Mesothelial cell of epicardium (in vitro differentiated cells): ENCODE measurements at regions not wholly inside any gene's neighbourhood (a gene's known extent, or its start where the extent isn't known, plus 50 kb on each side); places are given as distances from the start of the nearest gene placed in this dataset.

Experiments
- DNase-seq, 2 experiments: peaks; one replicate each; pipeline ENCODE4 v3.0.0; 2021; ENCODE audit warnings: low spot score in 2 of 2; ENCODE audit not compliant: unreplicated experiment in 2 of 2
- H3K27ac Mint-ChIP-seq: 2 replicates; pipeline ENCODE4 v1.8.0; 2021; ENCODE audit warnings: mixed read lengths
- H3K27me3 Mint-ChIP-seq: 2 replicates; pipeline ENCODE4 v1.8.0; 2021; ENCODE audit warnings: low read depth, mixed read lengths
- H3K36me3 Mint-ChIP-seq: 2 replicates; pipeline ENCODE4 v1.8.0; 2021; ENCODE audit warnings: mixed read lengths
- H3K4me1 Mint-ChIP-seq: 2 replicates; pipeline ENCODE4 v1.8.0; 2021; ENCODE audit warnings: mixed read lengths
- H3K4me3 Mint-ChIP-seq: 2 replicates; pipeline ENCODE4 v1.8.0; 2021; ENCODE audit warnings: mild to moderate bottlenecking, moderate library complexity, mixed read lengths
- H3K9me3 Mint-ChIP-seq: 2 replicates; pipeline ENCODE4 v1.8.0; 2021; ENCODE audit warnings: mixed read lengths
- CTCF ChIP-seq: fragments of 200-600 bp; sonication (generic); IDR thresholded peaks from one replicate; pipeline ENCODE4 v1.5.0; 2021; ENCODE audit warnings: antibody characterized with exemption; ENCODE audit not compliant: unreplicated experiment

- Mint-ChIP-seq H3K27me3 (peaks cover 2% of the 10 kb centered on the region), H3K9me3 (no peaks in the 10 kb centered on the region), H3K36me3 (no peaks in the 10 kb centered on the region), H3K4me3 (no peak overlapping the region), H3K4me1 (no peaks in the 10 kb centered on the region), H3K27ac (no peak overlapping the region)
- no peak for TF ChIP-seq CTCF
- DNase-seq = no peak
Measured at GRCh38 chr6:66913657-66914056, 1206.6 kb upstream of the EYS start.

- Mint-ChIP-seq H3K9me3 (peaks cover 13% of the 10 kb centered on the region), H3K27ac (no peak overlapping the region)
Measured at GRCh38 chr6:66902457-66902856, 1195.4 kb upstream of the EYS start.

GRCh38 chr6:66900133-66901083, 1193.4 kb upstream of the EYS start:
- TF ChIP-seq CTCF = no peak
- H3K4me1 Mint-ChIP-seq = no peaks in the 10 kb centered on the region
- no peak overlapping the region for H3K27ac Mint-ChIP-seq
- peaks cover 27% of the 10 kb centered on the region for H3K9me3 Mint-ChIP-seq
- H3K27me3 Mint-ChIP-seq = no peaks in the 10 kb centered on the region
- no peak overlapping the region for H3K4me3 Mint-ChIP-seq
- H3K36me3 Mint-ChIP-seq = no peaks in the 10 kb centered on the region
- DNase-seq = no peak

More at GRCh38 chr6:66902457-66902856, 1195.4 kb upstream of the EYS start:
- Mint-ChIP-seq H3K4me3 (no peak overlapping the region), H3K4me1 (no peaks in the 10 kb centered on the region), H3K36me3 (no peaks in the 10 kb centered on the region), H3K27me3 (no peaks in the 10 kb centered on the region)
- DNase-seq = no peak
- no peak for TF ChIP-seq CTCF

- no peak for DNase-seq
- Mint-ChIP-seq H3K36me3 (no peaks in the 10 kb centered on the region), H3K27ac (no peak overlapping the region), H3K4me1 (no peaks in the 10 kb centered on the region), H3K27me3 (no peaks in the 10 kb centered on the region), H3K4me3 (no peak overlapping the region), H3K9me3 (peaks cover 37% of the 10 kb centered on the region)
- TF ChIP-seq CTCF = no peak
Measured at GRCh38 chr6:66897576-66897975, 1190.5 kb upstream of the EYS start.

GRCh38 chr6:66896415-66896814, 1189.4 kb upstream of the EYS start:
- Mint-ChIP-seq H3K4me3 (no peak overlapping the region), H3K36me3 (no peaks in the 10 kb centered on the region), H3K9me3 (peaks cover 42% of the 10 kb centered on the region), H3K4me1 (no peaks in the 10 kb centered on the region), H3K27me3 (no peaks in the 10 kb centered on the region), H3K27ac (no peak overlapping the region)
- no peak for TF ChIP-seq CTCF
- no peak for DNase-seq
